ENCODE measurements at regions not wholly inside any gene's neighbourhood (a gene's known extent, or its start where the extent isn't known, plus 50 kb on each side); places are given as distances from the start of the nearest gene placed in this dataset.
"Not testable (repeated sequence)": the region's sequence is repeated elsewhere in the genome, so short reads cannot be mapped to it uniquely, and the experiment has no call there.

DNA sequence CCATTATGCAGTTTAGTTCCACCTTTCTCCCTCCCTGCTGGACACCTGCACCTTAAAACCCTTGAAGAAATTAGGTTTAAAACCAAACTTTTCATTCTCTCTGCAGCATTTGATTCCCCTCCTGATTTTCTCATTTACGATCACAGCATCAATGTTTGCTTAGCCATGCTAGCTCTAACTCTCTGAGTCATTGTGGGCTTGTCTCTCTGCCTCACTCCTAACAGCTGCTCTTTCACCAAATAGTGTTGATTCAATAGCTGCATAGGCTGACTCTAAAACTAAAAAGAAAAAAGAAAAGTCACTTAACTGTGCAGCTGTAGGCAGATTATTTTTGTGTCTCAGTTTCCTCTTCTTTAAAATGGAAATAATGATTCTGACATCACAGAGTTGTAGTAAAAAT, 1124.9 kb downstream of the DIAPH3 start:
- no peak for DNase-seq (ENCODE audit: low read depth in 4 of 4, low spot score in 3 of 4)

DNA sequence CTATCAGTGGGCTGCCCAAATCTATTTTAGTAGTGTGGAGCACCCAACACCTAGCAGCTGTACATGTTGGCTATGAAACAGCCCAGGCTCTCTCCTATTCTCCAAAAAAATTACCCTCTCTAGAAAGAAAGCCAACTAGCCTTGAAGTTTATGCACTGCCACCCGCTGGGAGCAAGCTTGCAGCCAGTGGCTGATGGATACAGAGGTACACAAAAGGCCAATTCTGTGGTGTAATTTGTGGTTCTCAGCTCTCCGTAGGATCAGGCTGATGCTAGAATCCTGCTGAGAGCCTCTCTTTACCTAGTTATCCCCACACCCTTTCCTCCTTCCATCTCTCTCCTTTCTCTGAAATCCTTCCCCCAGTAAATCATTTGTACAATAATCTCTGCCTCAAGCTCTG, 1120.7 kb downstream of the DIAPH3 start:
- no peak for DNase-seq (ENCODE audit: low read depth in 4 of 4, low spot score in 3 of 4)

DNA sequence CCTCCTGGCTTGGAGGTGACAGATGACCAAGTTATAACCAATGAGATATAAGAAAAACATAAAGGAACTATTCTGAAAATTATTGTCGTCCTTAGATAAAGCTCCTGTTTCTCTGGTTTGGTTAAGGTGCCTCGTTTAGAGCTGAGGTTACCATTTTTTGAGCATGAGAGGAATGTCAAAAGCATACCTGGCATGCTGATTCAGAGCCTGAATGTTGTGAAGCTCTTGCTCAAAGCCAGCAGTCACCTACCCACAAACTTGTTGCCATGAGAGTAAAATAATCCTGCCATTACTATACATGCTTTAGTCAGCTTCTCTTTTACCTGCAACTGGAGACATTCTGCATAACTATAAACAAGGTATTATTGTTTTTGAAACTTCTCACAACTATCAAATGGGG, 1116.2 kb downstream of the DIAPH3 start:
- no peak for DNase-seq (ENCODE audit: low read depth in 4 of 4, low spot score in 3 of 4)

DNA sequence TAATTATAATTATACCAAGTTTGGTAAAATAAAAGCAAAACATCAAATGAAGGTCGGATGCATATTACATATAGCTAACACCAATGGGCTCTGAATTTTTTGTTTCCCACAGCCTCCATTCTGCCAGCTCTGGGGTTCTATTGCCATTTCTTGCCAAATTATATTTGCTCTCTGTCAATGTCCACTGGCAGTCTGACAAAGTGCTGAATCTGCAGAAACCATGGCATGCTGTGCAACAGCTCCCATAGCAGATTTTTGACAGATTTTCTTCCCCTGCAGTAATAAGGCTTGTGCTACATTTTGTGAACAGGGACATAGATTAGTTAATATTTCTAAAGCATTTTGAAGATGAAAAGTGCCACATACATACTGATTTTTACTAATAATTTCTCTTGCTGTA, 1102.1 kb downstream of the DIAPH3 start:
- DNase-seq (ENCODE audit: low read depth in 4 of 4, low spot score in 3 of 4) = no peak

DNA sequence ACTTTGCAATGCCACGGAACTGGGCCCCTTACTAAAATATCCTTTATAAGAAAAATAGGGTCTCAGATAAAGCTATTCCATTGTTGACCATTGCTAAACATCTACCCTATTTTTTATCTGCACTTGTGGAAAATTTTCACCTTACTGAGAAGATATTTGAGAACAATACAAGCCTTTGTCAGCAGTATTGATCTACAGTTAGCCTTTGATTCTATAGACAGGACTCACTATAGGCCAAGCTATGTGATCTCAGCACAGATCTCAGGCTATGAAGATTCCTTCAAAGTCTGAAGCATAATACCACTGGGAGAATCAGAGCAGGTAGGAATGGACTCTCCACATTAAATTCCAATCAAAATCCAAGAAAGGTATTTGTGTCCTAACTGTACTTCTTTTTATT, 1099.7 kb downstream of the DIAPH3 start:
- no peak for DNase-seq (ENCODE audit: low read depth in 4 of 4, low spot score in 3 of 4)

DNA sequence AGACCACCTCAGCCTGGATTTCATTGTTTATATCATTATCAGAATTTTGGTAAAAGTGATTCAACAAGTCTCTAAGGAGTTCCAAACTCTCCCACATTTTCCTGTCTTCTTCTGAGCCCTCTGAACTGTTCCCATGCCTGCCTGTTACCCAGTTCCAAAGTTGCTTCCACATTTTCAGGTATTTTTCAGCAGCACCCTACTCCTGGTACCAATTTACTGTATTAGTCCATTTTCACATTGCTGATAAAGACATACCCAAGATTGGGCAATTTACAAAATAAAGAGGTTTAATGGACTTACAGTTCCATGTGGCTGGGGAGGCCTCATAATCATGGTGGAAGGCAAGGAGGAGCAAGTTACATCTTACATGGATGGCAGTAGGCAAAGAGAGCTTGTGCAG, 1087.3 kb downstream of the DIAPH3 start:
- DNase-seq (ENCODE audit: low read depth in 4 of 4, low spot score in 3 of 4) = not testable (repeated sequence)

DNA sequence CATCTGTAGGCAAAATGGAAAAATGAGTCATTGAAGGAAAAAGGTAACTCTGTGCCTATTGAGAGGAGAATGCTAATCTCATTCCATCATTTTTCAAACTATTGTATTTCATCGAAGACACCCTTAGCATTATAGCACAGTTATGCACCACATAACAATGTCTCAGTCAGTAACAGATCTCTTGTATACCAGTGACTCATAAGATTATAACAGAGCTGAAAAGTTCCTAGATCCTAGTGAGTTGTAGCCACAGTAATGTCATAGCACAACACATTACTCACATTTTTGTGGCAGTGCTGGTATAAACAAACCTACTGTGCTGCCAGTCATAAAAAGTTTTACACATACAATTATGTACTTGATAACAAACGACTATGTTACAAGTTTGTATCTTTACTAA, 1077.6 kb downstream of the DIAPH3 start:
- no peak for DNase-seq (ENCODE audit: low read depth in 4 of 4, low spot score in 3 of 4)

DNA sequence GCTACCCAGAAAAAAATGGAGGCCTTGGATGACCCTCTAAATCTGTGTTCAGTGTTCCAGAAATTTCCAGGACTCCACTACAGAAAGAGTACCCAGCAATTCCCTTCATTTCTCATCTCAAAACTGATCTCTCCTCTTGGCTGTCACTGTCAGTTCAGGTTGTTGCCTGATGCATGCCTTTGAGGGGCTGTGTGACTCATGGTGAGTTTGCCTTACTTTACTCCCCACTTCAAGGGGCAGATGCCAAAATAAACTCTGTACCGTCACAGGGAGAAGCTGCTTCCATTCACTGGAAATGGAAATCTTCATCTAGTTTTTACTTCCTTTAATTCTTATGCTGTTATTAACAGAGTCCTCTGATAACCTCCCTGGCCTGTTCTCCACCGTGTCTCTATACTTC, 1075.0 kb downstream of the DIAPH3 start:
- DNase-seq (ENCODE audit: low read depth in 4 of 4, low spot score in 3 of 4) = no peak

DNA sequence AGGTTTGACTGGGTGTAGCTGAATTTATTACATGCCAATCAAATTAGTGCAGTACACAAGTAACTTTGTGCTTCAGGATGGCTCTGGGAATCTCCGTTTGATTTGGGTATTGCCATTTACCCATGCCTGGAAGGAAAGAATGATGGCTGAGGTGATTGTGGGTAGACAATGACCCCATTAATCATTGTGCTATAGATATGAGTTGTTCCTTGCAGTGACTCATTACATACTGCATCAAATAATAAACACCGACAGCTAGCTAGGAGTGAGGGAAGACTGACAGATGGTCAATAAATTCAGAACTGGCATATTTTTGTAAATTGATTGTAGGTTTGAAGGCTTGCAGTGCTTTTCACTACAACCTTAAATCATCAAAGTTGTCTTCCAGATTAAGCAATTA, 1069.5 kb downstream of the DIAPH3 start:
- DNase-seq (ENCODE audit: low read depth in 4 of 4, low spot score in 3 of 4) = no peak

DNA sequence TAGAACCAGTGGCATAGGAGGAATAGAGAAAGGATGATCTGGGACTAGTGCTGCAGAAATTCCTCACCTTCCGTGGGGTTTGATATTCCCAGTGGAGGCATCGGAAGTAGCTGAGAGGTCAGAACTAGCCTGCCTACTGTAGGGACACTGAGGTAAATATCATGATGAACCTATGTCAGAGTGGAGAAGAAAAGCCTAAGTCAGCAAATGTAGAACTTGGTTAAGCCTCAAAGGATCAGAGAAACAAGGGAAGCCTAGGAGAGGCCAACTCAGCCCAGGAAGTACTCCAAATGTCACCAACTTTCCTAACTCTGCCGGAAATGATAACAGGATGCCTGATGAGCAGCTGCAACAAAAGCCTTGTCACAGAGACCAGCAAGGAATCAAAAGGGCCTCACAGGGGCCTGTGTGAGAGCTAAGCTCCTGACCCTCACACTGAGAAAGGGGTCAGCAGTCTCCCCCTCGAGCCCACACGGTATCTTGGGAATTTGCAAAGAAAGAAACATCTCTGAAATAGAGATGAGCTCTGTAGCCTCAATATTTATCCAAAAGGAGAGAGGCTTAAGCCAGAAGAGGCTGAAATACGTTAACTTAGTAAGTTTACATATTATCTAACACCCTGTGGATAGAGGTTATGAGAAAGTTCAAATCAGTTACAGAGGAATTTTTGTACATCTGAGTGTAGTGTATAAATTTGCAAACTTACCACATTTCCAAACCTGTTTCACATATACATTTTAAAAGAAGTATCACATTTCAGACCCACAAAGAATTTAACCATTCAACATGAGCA, 1064.3 kb downstream of the DIAPH3 start:
- no peak for DNase-seq (ENCODE audit: low read depth in 4 of 4, low spot score in 3 of 4)

DNA sequence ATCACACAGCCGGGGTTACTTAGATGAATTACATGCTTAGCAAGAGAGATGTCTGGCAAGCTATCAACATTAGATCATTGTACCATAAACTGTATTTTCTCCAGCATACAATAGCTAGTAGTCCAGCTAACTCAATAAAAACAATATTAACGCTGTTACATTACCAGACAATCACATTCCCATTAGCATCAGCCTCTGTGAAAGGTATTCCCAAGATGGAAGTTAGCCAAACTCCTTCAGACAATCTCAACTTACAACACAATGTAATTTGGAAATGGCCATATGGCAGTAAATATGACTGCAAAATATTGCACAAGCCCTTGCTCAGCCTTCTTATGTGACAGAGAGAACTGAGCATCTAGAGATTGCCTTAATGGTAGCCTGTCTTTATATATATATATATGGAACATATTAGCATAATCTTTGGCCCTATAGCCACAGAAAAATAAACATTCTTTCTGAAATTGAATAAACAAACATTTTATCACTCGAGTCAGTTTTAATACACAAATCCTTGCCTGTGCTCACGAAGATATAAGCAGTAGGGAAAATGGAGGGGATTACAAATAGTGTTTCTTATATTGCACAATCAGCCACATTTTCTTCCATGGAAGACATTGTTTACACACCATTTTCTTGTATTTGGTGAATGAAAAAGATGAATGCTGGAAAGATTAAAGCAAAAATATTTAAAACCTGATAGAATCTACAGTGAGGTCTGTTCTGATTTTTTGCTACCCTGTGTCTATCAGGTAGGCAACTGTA, 1060.5 kb downstream of the DIAPH3 start:
- no peak for DNase-seq (ENCODE audit: low read depth in 4 of 4, low spot score in 3 of 4)

DNA sequence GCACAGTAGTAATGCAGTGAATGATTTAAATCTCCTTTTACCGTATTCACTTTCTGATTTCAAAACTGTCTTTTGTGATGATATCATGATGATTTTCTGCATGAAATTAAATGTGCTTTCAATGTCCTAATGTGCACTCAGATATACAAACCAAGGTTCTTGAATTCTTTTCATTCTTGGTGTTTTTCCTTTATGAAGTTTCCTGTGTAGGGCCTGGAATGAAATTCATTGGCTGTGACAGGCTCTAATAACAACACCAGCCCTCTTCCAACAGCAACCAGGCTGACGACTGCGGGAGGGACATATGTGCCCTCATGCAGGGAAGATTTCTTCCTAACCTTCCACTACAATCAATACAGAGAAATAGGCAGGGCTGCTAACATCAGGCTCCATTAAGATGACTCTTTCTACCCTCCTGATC, 1052.0 kb downstream of the DIAPH3 start:
- no peak for DNase-seq (ENCODE audit: low read depth in 4 of 4, low spot score in 3 of 4)

DNA sequence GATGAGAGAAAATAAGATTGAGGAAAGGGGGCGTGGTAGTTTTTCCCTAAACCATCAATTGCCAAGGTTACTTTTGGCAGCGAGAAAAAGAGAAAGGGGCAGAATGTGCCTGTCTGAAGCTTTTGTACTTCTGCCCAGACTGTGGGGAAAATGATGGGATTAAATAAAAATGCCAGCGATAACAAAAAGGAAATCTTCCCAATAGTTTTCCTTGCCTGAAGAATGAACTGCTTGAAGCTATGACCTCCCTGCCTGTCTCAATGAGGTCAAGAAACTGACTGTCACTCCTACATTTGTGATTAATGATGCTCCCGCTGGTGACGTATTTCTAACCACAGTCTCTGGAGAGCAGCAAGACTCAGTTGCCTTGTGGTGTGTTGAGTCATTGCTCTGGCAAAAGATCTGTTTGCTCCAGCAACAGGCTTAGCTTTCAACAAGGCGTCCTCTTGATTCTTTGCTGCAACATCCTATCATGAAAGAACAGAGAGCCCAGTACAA, 1051.5 kb downstream of the DIAPH3 start:
- no peak for DNase-seq (ENCODE audit: low read depth in 4 of 4, low spot score in 3 of 4)

DNA sequence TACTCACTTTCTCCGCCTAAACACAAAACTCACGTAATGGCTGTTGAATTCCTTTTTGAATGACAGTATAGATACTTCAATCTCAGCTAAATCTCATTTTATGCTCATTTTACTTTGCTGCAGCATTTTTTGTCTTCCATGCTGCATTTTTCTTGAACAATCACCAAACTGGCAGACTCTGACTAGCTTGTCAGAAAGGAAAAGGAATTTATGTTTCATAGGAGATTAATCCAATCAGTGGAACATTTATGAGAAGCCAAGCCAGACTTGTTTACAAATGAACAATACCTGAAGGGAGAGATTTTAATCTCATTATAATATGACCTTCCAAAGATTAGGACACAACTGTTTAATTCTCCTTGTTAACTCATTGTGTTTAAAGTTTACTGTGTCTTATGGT, 1044.3 kb downstream of the DIAPH3 start:
- DNase-seq (ENCODE audit: low read depth in 4 of 4, low spot score in 3 of 4) = no peak

DNA sequence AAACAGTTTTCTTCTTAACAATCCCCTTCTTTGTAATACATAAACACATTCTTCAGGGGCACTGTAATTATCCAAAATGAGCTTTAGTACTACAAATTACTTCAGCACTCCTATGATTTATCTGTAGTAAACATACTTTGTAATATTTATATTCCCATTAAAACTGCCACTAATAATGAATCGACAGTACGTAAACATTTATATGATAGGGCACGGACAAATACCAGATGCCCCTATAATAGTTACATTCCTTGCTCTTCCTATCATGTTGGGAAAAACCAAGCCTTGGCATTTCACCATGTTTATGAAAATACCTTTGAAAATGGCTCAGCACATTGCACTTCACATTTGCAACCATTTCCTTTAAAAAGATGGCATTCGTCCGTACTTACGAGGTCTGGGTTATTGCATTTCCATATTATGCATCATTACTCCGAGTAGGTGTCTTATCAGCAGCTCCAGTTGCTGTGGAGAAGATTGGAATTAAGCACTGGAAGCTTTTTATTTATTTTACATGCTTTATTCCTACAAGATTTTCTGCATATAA, 1043.4 kb downstream of the DIAPH3 start:
- DNase-seq (ENCODE audit: low read depth in 4 of 4, low spot score in 3 of 4) = no peak

DNA sequence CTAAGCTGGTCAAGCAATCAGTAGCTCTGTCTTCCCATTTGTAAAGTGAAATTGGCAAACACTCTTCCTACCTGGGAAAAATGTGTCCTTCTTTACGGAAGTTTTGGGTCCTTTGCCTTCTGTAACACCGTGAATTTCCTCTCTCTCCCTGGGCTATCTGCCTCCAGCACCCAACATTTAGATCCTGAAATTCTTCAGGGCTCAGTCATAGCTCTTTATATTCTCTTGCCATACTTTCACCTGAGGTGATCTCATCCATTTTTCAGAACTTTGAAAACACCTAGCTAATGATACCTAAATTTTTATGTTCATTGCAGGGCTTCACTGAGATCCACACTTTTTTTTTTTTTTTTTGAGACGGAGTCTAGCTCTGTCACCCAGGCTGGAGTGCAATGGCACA, 1042.2 kb downstream of the DIAPH3 start:
- no peak for DNase-seq (ENCODE audit: low read depth in 4 of 4, low spot score in 3 of 4)

DNA sequence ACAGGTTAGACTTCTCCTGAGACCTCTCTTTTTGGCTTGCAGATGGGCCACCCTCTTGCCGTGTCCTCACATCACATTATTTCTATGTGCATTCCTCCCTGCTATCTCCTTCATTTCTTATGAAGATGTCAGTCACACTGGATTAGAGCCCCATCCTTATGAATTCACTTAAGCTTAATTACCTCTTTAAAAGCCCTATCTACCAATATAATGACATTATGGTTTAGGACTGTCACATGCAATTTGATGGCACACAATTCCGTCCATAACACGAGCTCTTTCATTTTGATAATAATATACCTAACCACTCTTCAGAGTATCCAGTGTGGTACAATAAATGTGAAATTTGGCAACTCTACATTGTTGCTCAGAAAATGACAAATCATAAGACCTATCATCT, 1037.3 kb downstream of the DIAPH3 start:
- no peak for DNase-seq (ENCODE audit: low read depth in 4 of 4, low spot score in 3 of 4)

DNA sequence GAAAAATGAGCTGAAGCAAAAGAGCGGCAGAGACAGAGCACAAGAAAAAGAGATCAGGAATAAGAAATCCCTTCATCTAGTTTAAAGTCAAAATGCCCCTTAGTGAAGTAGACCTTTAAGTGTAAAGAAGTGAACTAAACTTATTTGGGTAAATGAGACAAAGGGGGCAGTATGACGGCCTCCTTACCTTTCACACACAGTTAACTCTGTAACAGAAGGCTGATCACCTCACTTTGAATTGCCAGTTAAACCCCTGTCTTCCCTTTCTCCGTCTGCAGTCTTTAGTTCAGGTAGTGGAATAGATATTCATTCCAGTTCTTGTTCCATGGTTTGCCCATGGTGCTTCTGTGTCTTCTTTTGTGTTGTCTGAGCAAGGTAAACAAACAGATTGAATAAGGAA, 1029.8 kb downstream of the DIAPH3 start:
- DNase-seq (ENCODE audit: low read depth in 4 of 4, low spot score in 3 of 4) = no peak

DNA sequence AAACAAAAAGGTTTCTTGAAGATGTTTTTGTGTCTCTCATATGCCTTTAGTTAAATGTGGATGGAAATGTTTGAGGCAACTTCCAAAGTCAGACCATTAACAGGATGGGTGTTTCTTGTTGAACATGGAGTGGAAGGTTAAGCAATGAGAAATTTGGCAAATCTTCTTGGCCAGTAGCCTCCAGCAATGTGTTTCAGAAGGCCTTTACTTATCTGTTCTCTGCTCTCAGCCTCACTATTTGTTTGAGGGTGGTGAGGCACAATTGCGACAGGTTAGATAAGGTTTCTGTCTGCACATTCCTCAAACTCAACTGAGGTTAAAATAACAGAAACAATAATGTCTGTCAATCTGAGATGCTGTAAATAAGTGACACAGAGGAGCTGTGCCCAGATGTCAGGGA, 1019.0 kb downstream of the DIAPH3 start:
- DNase-seq (ENCODE audit: low read depth in 4 of 4, low spot score in 3 of 4) = no peak

DNA sequence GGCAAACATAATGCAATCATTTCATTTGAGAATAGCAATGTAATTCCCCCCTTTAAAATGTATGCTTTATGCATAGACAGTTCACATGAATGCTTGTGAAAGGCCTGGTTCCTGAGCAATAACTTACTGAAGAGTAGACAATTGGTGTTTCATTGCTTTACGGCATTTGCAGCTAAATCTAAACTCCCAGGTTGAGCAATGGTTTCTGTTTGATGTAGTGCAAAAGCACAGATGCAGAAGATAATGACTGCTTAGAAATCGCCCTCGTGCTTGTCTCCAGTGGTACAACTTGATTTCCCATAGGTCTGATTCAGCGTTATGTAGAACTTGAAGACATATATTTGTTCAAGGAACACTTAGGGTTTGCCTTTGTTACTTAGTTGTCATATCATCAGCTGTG, 1018.3 kb downstream of the DIAPH3 start:
- DNase-seq (ENCODE audit: low read depth in 4 of 4, low spot score in 3 of 4) = no peak

DNA sequence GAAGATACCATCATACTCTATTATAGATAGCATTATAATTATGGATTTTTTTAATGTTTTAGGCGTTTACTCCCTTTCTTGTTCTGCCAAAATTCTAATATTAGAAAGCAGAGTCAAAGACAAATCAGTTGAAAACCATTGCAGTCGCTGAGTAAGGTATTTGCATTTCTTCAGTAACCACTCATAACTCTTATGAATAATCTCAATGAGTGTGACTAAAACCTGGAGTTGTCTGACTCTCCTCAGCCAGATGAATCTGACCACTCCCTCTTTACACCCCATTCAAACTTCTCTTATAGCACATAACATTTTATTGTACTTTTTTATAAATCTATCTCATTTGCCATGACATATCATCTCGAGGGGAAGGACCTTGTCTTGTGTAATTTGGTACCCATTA, 1006.5 kb downstream of the DIAPH3 start:
- DNase-seq (ENCODE audit: low read depth in 4 of 4, low spot score in 3 of 4) = no peak

DNA sequence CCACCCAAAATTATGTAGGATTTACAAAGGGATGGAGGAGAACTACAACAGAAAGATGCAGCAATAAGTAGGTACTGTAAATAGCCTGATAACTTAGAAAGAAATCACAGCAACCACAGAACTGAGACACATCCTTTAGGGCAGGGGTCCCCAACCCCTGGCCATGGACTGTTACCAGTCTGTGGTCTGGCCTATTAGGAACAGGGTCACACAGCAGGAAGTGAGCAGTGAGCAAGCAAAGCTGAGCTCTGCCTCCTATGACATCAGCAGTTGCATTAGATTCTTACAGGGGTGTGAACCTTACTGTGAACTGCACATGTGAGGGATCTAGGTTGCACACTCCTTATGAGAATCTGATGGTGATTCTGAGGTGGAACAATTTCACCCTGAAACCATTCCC, 997.6 kb downstream of the DIAPH3 start:
- DNase-seq (ENCODE audit: low read depth in 4 of 4, low spot score in 3 of 4) = no peak

Measured in right renal pelvis (tissue), 4 donors.